ENCODE measurements at regions not wholly inside any gene's neighbourhood (a gene's known extent, or its start where the extent isn't known, plus 50 kb on each side); places are given as distances from the start of the nearest gene placed in this dataset.

DNA sequence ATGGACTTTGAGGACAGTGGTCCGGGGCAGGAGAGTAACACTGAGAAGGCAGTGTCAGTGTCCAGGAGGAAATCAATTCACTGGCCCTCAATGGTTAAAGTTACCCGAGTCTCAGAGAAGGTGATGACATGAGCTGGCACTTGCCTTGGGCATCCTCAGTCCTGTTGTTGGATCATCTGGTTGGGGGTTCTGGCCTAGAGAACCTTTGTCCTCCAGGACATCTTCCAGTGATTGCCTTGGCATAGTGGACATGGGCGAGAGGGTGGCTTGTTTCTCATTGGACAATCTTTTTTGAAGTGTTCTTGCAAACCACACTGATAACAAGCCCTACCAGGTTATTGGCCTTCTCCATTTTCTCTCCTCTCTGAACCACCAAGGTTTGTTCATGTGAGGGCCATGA lies 83.4 kb upstream of the TERB2 start:
- no peak for ATAC-seq
- TF ChIP-seq EZH2 (IDR thresholded peaks at IDR 0.05; ENCODE audit: low read length, unreplicated experiment): no peak
- TF ChIP-seq EZH2phosphoT487 (IDR thresholded peaks at IDR 0.05; ENCODE audit: borderline replicate concordance, low read length): no peak
- TF ChIP-seq, protein P1, sequence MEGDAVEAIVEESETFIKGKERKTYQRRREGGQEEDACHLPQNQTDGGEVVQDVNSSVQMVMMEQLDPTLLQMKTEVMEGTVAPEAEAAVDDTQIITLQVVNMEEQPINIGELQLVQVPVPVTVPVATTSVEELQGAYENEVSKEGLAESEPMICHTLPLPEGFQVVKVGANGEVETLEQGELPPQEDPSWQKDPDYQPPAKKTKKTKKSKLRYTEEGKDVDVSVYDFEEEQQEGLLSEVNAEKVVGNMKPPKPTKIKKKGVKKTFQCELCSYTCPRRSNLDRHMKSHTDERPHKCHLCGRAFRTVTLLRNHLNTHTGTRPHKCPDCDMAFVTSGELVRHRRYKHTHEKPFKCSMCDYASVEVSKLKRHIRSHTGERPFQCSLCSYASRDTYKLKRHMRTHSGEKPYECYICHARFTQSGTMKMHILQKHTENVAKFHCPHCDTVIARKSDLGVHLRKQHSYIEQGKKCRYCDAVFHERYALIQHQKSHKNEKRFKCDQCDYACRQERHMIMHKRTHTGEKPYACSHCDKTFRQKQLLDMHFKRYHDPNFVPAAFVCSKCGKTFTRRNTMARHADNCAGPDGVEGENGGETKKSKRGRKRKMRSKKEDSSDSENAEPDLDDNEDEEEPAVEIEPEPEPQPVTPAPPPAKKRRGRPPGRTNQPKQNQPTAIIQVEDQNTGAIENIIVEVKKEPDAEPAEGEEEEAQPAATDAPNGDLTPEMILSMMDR (conservative IDR thresholded peaks at IDR 0.05; ENCODE audit: low read depth, low read length): no peak
- Histone ChIP-seq H3K9me3 (ENCODE audit: low read length) (no peaks in the 10 kb centered on the region), H3K9me2 (replicated peaks; ENCODE audit: low read length) (no peaks in the 10 kb centered on the region), H2AFZ (ENCODE audit: low read length) (no peak overlapping the region), H3K4me3 (ENCODE audit: low read length) (no peak overlapping the region), H3K79me2 (ENCODE audit: low read length) (no peaks in the 10 kb centered on the region), H4K20me1 (ENCODE audit: low read length) (no peaks in the 10 kb centered on the region), H3K36me3 (ENCODE audit: low read depth, low read length) (no peaks in the 10 kb centered on the region), H3K27me3 (ENCODE audit: low read length) (peaks cover 24% of the 10 kb centered on the region; the same call in 1 of the 2 replicates), H3K4me2 (ENCODE audit: low read length) (no peak overlapping the region), H3F3A (ENCODE audit: low read length, unreplicated experiment) (no peaks in the 10 kb centered on the region), H3K4me1 (ENCODE audit: insufficient read depth, low read length) (no peaks in the 10 kb centered on the region), H3K9ac (ENCODE audit: low read length) (no peak overlapping the region), H3K27ac (ENCODE audit: low read length) (no peak overlapping the region)
- no peak for DNase-seq
- BruUV-seq (replicated peaks): no TSS peak
- ChIA-PET POLR2A (ENCODE audit: unreplicated experiment) (no interaction called here), CTCF (no interaction called here)
- intact Hi-C loops (cut with micrococcal nuclease): no loop called here

DNA sequence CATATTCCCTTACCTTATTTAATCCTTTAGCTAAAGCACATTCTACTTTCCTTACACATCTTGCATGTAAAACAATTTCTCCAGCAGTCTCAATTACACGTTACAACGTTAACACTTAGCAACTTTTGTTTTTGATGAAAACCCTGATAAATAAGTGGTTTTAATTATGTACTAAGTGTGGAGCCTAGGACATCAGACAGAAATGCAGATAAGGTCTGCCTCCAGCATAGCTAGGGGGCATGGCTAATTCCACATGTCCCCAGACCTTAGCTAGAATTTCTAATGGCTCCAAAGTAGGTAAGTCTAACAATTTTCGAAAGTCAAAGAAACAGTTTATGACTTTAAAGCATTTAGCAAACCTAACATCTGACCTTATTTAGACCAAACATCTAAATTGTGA lies 77.4 kb upstream of the TERB2 start:
- H2AFZ ChIP-seq (ENCODE audit: low read length): no peak overlapping the region
- POLR2A ChIA-PET (ENCODE audit: unreplicated experiment): no interaction called here
- no peaks in the 10 kb centered on the region for H3K36me3 ChIP-seq (ENCODE audit: low read depth, low read length)
- no peaks in the 10 kb centered on the region for H3K79me2 ChIP-seq (ENCODE audit: low read length)
- H3K27me3 ChIP-seq (ENCODE audit: low read length): peaks cover 40% of the 10 kb centered on the region; the same call in 1 of the 2 replicates
- H3K27ac ChIP-seq (ENCODE audit: low read length): no peak overlapping the region
- TF ChIP-seq EZH2phosphoT487 (IDR thresholded peaks at IDR 0.05; ENCODE audit: borderline replicate concordance, low read length) (no peak), EZH2 (IDR thresholded peaks at IDR 0.05; ENCODE audit: low read length, unreplicated experiment) (no peak)
- TF ChIP-seq, protein P1 (conservative IDR thresholded peaks at IDR 0.05; ENCODE audit: low read depth, low read length): no peak
- no peak overlapping the region for H3K4me3 ChIP-seq (ENCODE audit: low read length)
- no peaks in the 10 kb centered on the region for H3K9me3 ChIP-seq (ENCODE audit: low read length)
- no peaks in the 10 kb centered on the region for H3K9me2 ChIP-seq (replicated peaks; ENCODE audit: low read length)
- DNase-seq (no peak), ATAC-seq (no peak)
- H3K9ac ChIP-seq (ENCODE audit: low read length): no peak overlapping the region
- CTCF ChIA-PET: no interaction called here
- no TSS peak for BruUV-seq (replicated peaks)
- no peaks in the 10 kb centered on the region for H3F3A ChIP-seq (ENCODE audit: low read length, unreplicated experiment)
- no peaks in the 10 kb centered on the region; the same call in 1 of the 2 replicates for H3K4me1 ChIP-seq (ENCODE audit: insufficient read depth, low read length)
- no peaks in the 10 kb centered on the region for H4K20me1 ChIP-seq (ENCODE audit: low read length)
- H3K4me2 ChIP-seq (ENCODE audit: low read length): no peak overlapping the region
- intact Hi-C loops (cut with micrococcal nuclease): no loop called here

DNA sequence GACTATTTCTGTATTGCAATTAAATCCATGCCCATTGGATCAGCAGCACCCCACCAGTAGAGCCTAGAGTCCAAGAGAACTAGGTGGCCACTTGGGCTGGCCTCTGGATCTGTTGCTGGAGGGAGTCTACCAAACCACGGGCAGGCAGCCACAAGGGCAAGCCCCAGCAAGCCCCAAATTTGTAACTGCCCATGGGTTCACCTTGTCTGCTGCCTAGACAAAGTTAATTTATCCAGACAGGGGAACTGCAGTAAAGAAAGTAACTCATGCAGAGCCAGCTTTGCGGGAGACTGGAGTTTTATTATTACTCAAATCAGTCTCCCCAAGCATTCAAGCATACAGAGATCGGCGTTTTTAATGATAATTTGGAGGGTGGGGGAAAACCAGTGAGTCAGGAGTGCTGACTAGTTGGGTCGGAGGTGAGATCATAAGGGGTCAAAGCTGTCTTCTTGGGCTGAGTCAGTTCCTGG lies 74.0 kb upstream of the TERB2 start:
- TF ChIP-seq, protein P1 (conservative IDR thresholded peaks at IDR 0.05; ENCODE audit: low read depth, low read length): no peak
- TF ChIP-seq EZH2 (IDR thresholded peaks at IDR 0.05; ENCODE audit: low read length, unreplicated experiment) (no peak), EZH2phosphoT487 (IDR thresholded peaks at IDR 0.05; ENCODE audit: borderline replicate concordance, low read length) (no peak)
- no peak overlapping the region for H3K9ac ChIP-seq (ENCODE audit: low read length)
- BruUV-seq (replicated peaks): no TSS peak
- ATAC-seq (no peak), DNase-seq (peak; percentile 16)
- ChIA-PET CTCF (no interaction called here), POLR2A (ENCODE audit: unreplicated experiment) (no interaction called here)
- H3K79me2 ChIP-seq (ENCODE audit: low read length): no peaks in the 10 kb centered on the region
- peaks cover 21% of the 10 kb centered on the region; the same call in 1 of the 2 replicates for H3K27me3 ChIP-seq (ENCODE audit: low read length)
- no peak overlapping the region for H3K4me2 ChIP-seq (ENCODE audit: low read length)
- no peak overlapping the region for H3K4me3 ChIP-seq (ENCODE audit: low read length)
- no peaks in the 10 kb centered on the region for H3K9me3 ChIP-seq (ENCODE audit: low read length)
- no peaks in the 10 kb centered on the region for H3F3A ChIP-seq (ENCODE audit: low read length, unreplicated experiment)
- H4K20me1 ChIP-seq (ENCODE audit: low read length): no peaks in the 10 kb centered on the region
- intact Hi-C loops (cut with micrococcal nuclease): no loop called here
- no peak overlapping the region for H3K27ac ChIP-seq (ENCODE audit: low read length)
- H3K9me2 ChIP-seq (replicated peaks; ENCODE audit: low read length): no peaks in the 10 kb centered on the region
- no peaks in the 10 kb centered on the region for H3K36me3 ChIP-seq (ENCODE audit: low read depth, low read length)
- no peaks in the 10 kb centered on the region; the same call in 1 of the 2 replicates for H3K4me1 ChIP-seq (ENCODE audit: insufficient read depth, low read length)
- H2AFZ ChIP-seq (ENCODE audit: low read length): no peak overlapping the region

Data from PC-3 (cell line).